ENCODE measurements at regions not wholly inside any gene's neighbourhood (a gene's known extent, or its start where the extent isn't known, plus 50 kb on each side); places are given as distances from the start of the nearest gene placed in this dataset.

- H3K36me3 ChIP-seq, result no peaks in the 10 kb centered on the region
- no peak for DNase-seq (ENCODE audit: extremely low spot score)
- WGBS, result 68% methylated on average over 6 of the region's 6 CpGs
- H3K4me3 ChIP-seq, result no peak overlapping the region
- peaks cover 0 to 9% (median 4%) of the 10 kb centered on the region in 4 donors for H3K4me1 ChIP-seq
- H3K27me3 ChIP-seq, result no peaks in the 10 kb centered on the region
- intact Hi-C loops (cut with DNase I), result no loop called here
- TF ChIP-seq EP300 (IDR thresholded peaks at IDR 0.05) (no peak), CTCF (IDR thresholded peaks at IDR 0.05) (no peak), POLR2A (IDR thresholded peaks at IDR 0.05; ENCODE audit: low read depth) (no peak), POLR2AphosphoS5 (IDR thresholded peaks at IDR 0.05) (no peak)
- H3K9me3 ChIP-seq, result no peaks in the 10 kb centered on the region
- no peak overlapping the region for H3K27ac ChIP-seq (replicated peaks in 1 of 4)
Measured at GRCh38 chr12:105765053-105766014, 373.4 kb downstream of the NUAK1 start.

- H3K27me3 ChIP-seq, result no peaks in the 10 kb centered on the region
- no peaks in the 10 kb centered on the region for H3K9me3 ChIP-seq
- TF ChIP-seq CTCF (IDR thresholded peaks at IDR 0.05) (no peak), POLR2AphosphoS5 (IDR thresholded peaks at IDR 0.05) (no peak), EP300 (IDR thresholded peaks at IDR 0.05) (no peak), POLR2A (IDR thresholded peaks at IDR 0.05; ENCODE audit: low read depth) (no peak)
- H3K27ac ChIP-seq (replicated peaks in 1 of 4), result no peak overlapping the region
- H3K36me3 ChIP-seq, result no peaks in the 10 kb centered on the region
- H3K4me1 ChIP-seq, result peaks cover 0 to 6% (median 3%) of the 10 kb centered on the region in 4 donors
- H3K4me3 ChIP-seq, result no peak overlapping the region
- DNase-seq (ENCODE audit: extremely low spot score), result no peak
- 95% methylated on average over 4 of the region's 4 CpGs for WGBS
- intact Hi-C loops (cut with DNase I), result no loop called here
Measured at GRCh38 chr12:105766029-105766428, 372.7 kb downstream of the NUAK1 start.

GRCh38 chr12:105769486-105769885 is 369.3 kb downstream of the NUAK1 start:
- no peaks in the 10 kb centered on the region for H3K27me3 ChIP-seq
- TF ChIP-seq POLR2A (IDR thresholded peaks at IDR 0.05; ENCODE audit: low read depth) (no peak), POLR2AphosphoS5 (IDR thresholded peaks at IDR 0.05) (no peak), CTCF (IDR thresholded peaks at IDR 0.05) (no peak), EP300 (IDR thresholded peaks at IDR 0.05) (no peak)
- intact Hi-C loops (cut with DNase I), result no loop called here

GRCh38 chr12:105773471-105773870 is 365.3 kb downstream of the NUAK1 start:
- H3K4me1 ChIP-seq, result peaks cover 0 to 7% (median 3%) of the 10 kb centered on the region in 4 donors
- H3K9me3 ChIP-seq, result no peaks in the 10 kb centered on the region
- TF ChIP-seq POLR2AphosphoS5 (IDR thresholded peaks at IDR 0.05), result no peak
- TF ChIP-seq CTCF (IDR thresholded peaks at IDR 0.05), result no peak
- TF ChIP-seq EP300 (IDR thresholded peaks at IDR 0.05), result no peak
- TF ChIP-seq POLR2A (IDR thresholded peaks at IDR 0.05; ENCODE audit: low read depth), result no peak
- DNase-seq (ENCODE audit: extremely low spot score), result no peak
- H3K36me3 ChIP-seq, result no peaks in the 10 kb centered on the region
- no peak overlapping the region for H3K27ac ChIP-seq (replicated peaks in 1 of 4)
- no peaks in the 10 kb centered on the region for H3K27me3 ChIP-seq
- 30% methylated on average over 2 of the region's 2 CpGs for WGBS
- H3K4me3 ChIP-seq, result no peak overlapping the region
- intact Hi-C loops (cut with DNase I), result no loop called here

More at GRCh38 chr12:105769486-105769885, 369.3 kb downstream of the NUAK1 start:
- Histone ChIP-seq H3K4me1 (peaks cover 0 to 7% (median 3%) of the 10 kb centered on the region in 4 donors), H3K9me3 (no peaks in the 10 kb centered on the region), H3K4me3 (no peak overlapping the region), H3K27ac (replicated peaks in 1 of 4) (no peak overlapping the region), H3K36me3 (no peaks in the 10 kb centered on the region)
- 80% methylated on average over 2 of the region's 2 CpGs for WGBS
- no peak for DNase-seq (ENCODE audit: extremely low spot score)

Data from esophagus muscularis mucosa (tissue), 4 donors.